K562 (cell line): ENCODE measurements at regions not wholly inside any gene's neighbourhood (a gene's known extent, or its start where the extent isn't known, plus 50 kb on each side); places are given as distances from the start of the nearest gene placed in this dataset.

ENCODE experiments used
- ATAC-seq: fragments of 200-7000 bp; cut with Tn5 transposase; 3 replicates; pipeline ENCODE4 v1.9.1; 2020; ENCODE audit warnings: moderate library complexity
- BruUV-seq: library from RNA; stranded (reverse); fragments of 400-500 nt; replicated peaks from 2 replicates; lab custom pipeline; 2021; lab: Mats Ljungman, UMichigan
- CTCF ChIA-PET: fragments of 300-600 bp; formaldehyde crosslinking; extraction: SDS; loops from one replicate; lab custom pipeline; 2021; ENCODE audit warnings: low intra/inter-chr PET ratio; lab: Yijun Ruan, JAX
- POLR2A ChIA-PET: fragments of 300-600, 350-650 bp; sonication (Branson Sonifier 250); formaldehyde crosslinking; extraction: SDS; loops from one replicate; lab custom pipeline; 2021; ENCODE audit warnings: antibody characterized with exemption, inconsistent platforms; lab: Yijun Ruan, JAX
- DNase-seq, 4 experiments: peaks; one replicate each; pipeline versions ENCODE4 v3.0.0 to v3.0.0-alpha.2; 2011 to 2018; ENCODE audit warnings: low spot score in 3 of 4, mixed read lengths in 3 of 4; ENCODE audit errors: extremely low read depth in 1 of 4
- FAIRE-seq: peaks from 2 replicates; lab custom pipeline; 2011; peaks lifted over from hg19 to GRCh38; lab: Jason Lieb, UNC
- H2AFZ ChIP-seq: 2 replicates; pipeline ENCODE4 v1.6.0; 2011; ENCODE audit warnings: low read depth, low read length, control low read depth, inconsistent platforms
- H3K27ac ChIP-seq: fragments of 200-600 bp; 3 replicates; pipeline ENCODE4 v1.8.0; 2011; ENCODE audit warnings: low read depth, mild to moderate bottlenecking, control low read depth, inconsistent platforms, low read length, moderate library complexity, mixed read lengths; ENCODE audit errors: extremely low read depth
- H3K27me3 ChIP-seq, 2 experiments: fragments of 300-600 bp in 1 of 2; 2 replicates in 1 of 2; 3 replicates in 1 of 2; pipeline versions ENCODE4 v1.6.0 to v1.8.0; 2011; ENCODE audit warnings: inconsistent platforms in 2 of 2, low read length in 2 of 2, mild to moderate bottlenecking in 1 of 2, mixed read lengths in 1 of 2, moderate library complexity in 1 of 2; ENCODE audit not compliant: control insufficient read depth in 2 of 2, insufficient read depth in 2 of 2
- H3K36me3 ChIP-seq: fragments of 300-600 bp; 3 replicates; pipeline ENCODE4 v1.8.0; 2011; ENCODE audit warnings: mild to moderate bottlenecking, low read length, inconsistent platforms; ENCODE audit not compliant: control insufficient read depth, insufficient read depth
- H3K4me1 ChIP-seq, 2 experiments: fragments of 200-600 bp in 1 of 2; replicated peaks in 1 of 2; 2 replicates in 1 of 2; 3 replicates in 1 of 2; pipeline versions ENCODE4 v1.5.1 to v1.8.0; 2011; ENCODE audit warnings: inconsistent platforms in 2 of 2, low read length in 2 of 2, mild to moderate bottlenecking in 1 of 2, mixed read lengths in 1 of 2, moderate library complexity in 1 of 2; ENCODE audit not compliant: control insufficient read depth in 2 of 2, insufficient read depth in 2 of 2
- H3K4me2 ChIP-seq: 2 replicates; pipeline ENCODE4 v1.6.1; 2011; ENCODE audit warnings: low read length, control low read depth, inconsistent platforms, mixed read lengths; ENCODE audit not compliant: insufficient read depth
- H3K4me3 ChIP-seq: fragments of 200-600 bp; sonication (generic), shearing (Covaris generic); 2 replicates; pipeline ENCODE4 v1.5.1; 2016; ENCODE audit warnings: control low read depth, inconsistent platforms
- H3K79me2 ChIP-seq: fragments of 200-600 bp; 3 replicates; pipeline ENCODE4 v1.8.0; 2011; ENCODE audit warnings: low read length, inconsistent platforms; ENCODE audit not compliant: control insufficient read depth, insufficient read depth
- H3K9ac ChIP-seq, 2 experiments: 2 replicates each; pipeline versions ENCODE4 v1.6.0 to v1.6.1; 2011; ENCODE audit warnings: low read depth in 2 of 2, low read length in 2 of 2, control low read depth in 1 of 2, inconsistent platforms in 1 of 2, mild to moderate bottlenecking in 1 of 2, mixed read lengths in 1 of 2; ENCODE audit not compliant: insufficient read depth in 1 of 2
- H3K9me1 ChIP-seq: one replicate; pipeline ENCODE4 v1.6.0; 2011; ENCODE audit warnings: inconsistent platforms, mild to moderate bottlenecking, low read length, moderate library complexity; ENCODE audit not compliant: control insufficient read depth, insufficient read depth
- H3K9me3 ChIP-seq: replicated peaks from 2 replicates; pipeline ENCODE4 v1.5.1; 2011; ENCODE audit warnings: low read depth, low read length, inconsistent platforms; ENCODE audit not compliant: control insufficient read depth, insufficient read depth
- H4K20me1 ChIP-seq: replicated peaks from 2 replicates; pipeline ENCODE4 v1.6.1; 2011; ENCODE audit warnings: low read length, inconsistent platforms, mixed read lengths; ENCODE audit not compliant: control insufficient read depth, insufficient read depth
- E2F5 ChIP-seq: sonication (generic); formaldehyde crosslinking; IDR thresholded peaks from 2 replicates; pipeline ENCODE4 v1.8.0; 2022; ENCODE audit warnings: mild to moderate bottlenecking, missing genetic modification reagents
- E2F6 ChIP-seq, 2 experiments: IDR thresholded peaks; 2 replicates each; pipeline ENCODE4 v1.6.1; 2011; ENCODE audit warnings: borderline replicate concordance in 1 of 2, control low read depth in 1 of 2, low read depth in 1 of 2, low read length in 1 of 2, mild to moderate bottlenecking in 1 of 2, mixed read lengths in 1 of 2, moderate library complexity in 1 of 2; ENCODE audit not compliant: insufficient read depth in 1 of 2, insufficient read length in 1 of 2, poor library complexity in 1 of 2, severe bottlenecking in 1 of 2; ENCODE audit errors: extremely low read depth in 1 of 2
- FOXM1 ChIP-seq, 2 experiments: fragments of 450-650 bp in 1 of 2; sonication (generic) in 1 of 2; formaldehyde crosslinking in 1 of 2; IDR thresholded peaks; 2 replicates each; pipeline versions ENCODE4 v1.6.1 to v1.9.0; 2017 to 2022; ENCODE audit warnings: low read depth in 2 of 2, mild to moderate bottlenecking in 2 of 2, missing genetic modification reagents in 1 of 2, moderate library complexity in 1 of 2
- HDAC6 ChIP-seq: IDR thresholded peaks from 2 replicates; pipeline ENCODE4 v1.6.1; 2012; ENCODE audit warnings: low read depth, mild to moderate bottlenecking, control low read depth, inconsistent platforms, low read length, moderate library complexity
- HSF4 ChIP-seq: fragments of 250-450 bp; sonication (Bioruptor Pico); IDR thresholded peaks from 2 replicates; pipeline ENCODE4 v2.1.2; 2022; ENCODE audit warnings: mild to moderate bottlenecking, moderate library complexity, borderline replicate concordance
- KLF16 ChIP-seq: IDR thresholded peaks from 2 replicates; pipeline ENCODE4 v1.6.1; 2016; ENCODE audit warnings: antibody characterized with exemption
- NFYB ChIP-seq: IDR thresholded peaks from 2 replicates; pipeline ENCODE4 v1.6.1; 2011; ENCODE audit warnings: mild to moderate bottlenecking, moderate library complexity; ENCODE audit not compliant: insufficient read length; ENCODE audit errors: extremely low read depth
- RAD51 ChIP-seq: fragments of 450-650 bp; IDR thresholded peaks from 2 replicates; pipeline ENCODE4 v1.7.1; 2016; ENCODE audit warnings: low read depth, mild to moderate bottlenecking, borderline replicate concordance
- SAFB2 ChIP-seq: fragments of 200-400 bp; formaldehyde crosslinking; IDR thresholded peaks from 2 replicates; pipeline ENCODE4 v1.6.1; 2018; ENCODE audit warnings: borderline replicate concordance, low read length, low read depth, moderate library complexity; ENCODE audit not compliant: severe bottlenecking
- SRSF1 ChIP-seq: fragments of 200-400 bp; formaldehyde crosslinking; IDR thresholded peaks from 2 replicates; pipeline ENCODE4 v1.6.1; 2017; ENCODE audit warnings: mild to moderate bottlenecking, low read depth, low read length, moderate library complexity
- TOE1 ChIP-seq, 2 experiments: fragments of 450-650 bp in 1 of 2; sonication (generic) in 1 of 2; formaldehyde crosslinking in 1 of 2; IDR thresholded peaks; 2 replicates each; pipeline versions ENCODE4 v1.7.1 to v1.8.0; 2016 to 2022; ENCODE audit warnings: borderline replicate concordance in 2 of 2, mild to moderate bottlenecking in 2 of 2, antibody characterized with exemption in 1 of 2, inconsistent platforms in 1 of 2, low read depth in 1 of 2, missing genetic modification reagents in 1 of 2, moderate library complexity in 1 of 2
- ZBTB8A ChIP-seq: fragments of 450-650 bp; IDR thresholded peaks from 2 replicates; pipeline ENCODE4 v1.6.1; 2018; ENCODE audit warnings: mild to moderate bottlenecking, moderate library complexity; ENCODE audit not compliant: partially characterized antibody
- ZBTB9 ChIP-seq: fragments of 450-650 bp; formaldehyde crosslinking; IDR thresholded peaks from 2 replicates; pipeline ENCODE4 v1.4.0; 2020; ENCODE audit warnings: mild to moderate bottlenecking, moderate library complexity
- ZNF354B ChIP-seq: fragments of 250-450 bp; sonication (Bioruptor Pico); IDR thresholded peaks from 2 replicates; pipeline ENCODE4 v1.4.0; 2020
- ZNF740 ChIP-seq, 3 experiments: fragments of 200-800 bp in 1 of 3; sonication (Bioruptor generic) in 1 of 3; sonication (generic) in 1 of 3; formaldehyde crosslinking in 1 of 3; IDR thresholded peaks; 2 replicates each; pipeline versions ENCODE4 v1.6.1 to v1.8.0; 2016 to 2022; ENCODE audit warnings: mild to moderate bottlenecking in 2 of 3, missing compliant biosample characterization in 2 of 3, missing genetic modification characterization in 2 of 3, missing genetic modification reagents in 1 of 3
- WGBS: fragments of 100-300 bp; shearing (Covaris generic); methylation state at CpG from one replicate; pipeline ENCODE4 v1.1.6; 2016; ENCODE audit warnings: low coverage, mixed read lengths; ENCODE audit not compliant: insufficient coverage; ENCODE audit errors: missing lambda C conversion rate; 5-methylcytosine and 5-hydroxymethylcytosine counted together
- in situ Hi-C: fragments of 300-500 bp; cut with MboI; formaldehyde crosslinking; loops from 4 replicates; pipeline ENCODE4 v1.15.0; 2018; ENCODE audit warnings: inconsistent platforms, mixed read lengths
- intact Hi-C: fragments of 100-400 bp; cut with micrococcal nuclease; formaldehyde crosslinking; loops from 2 replicates; pipeline ENCODE4 v1.14.2; 2022

GRCh38 chr6:8322659-8323058, 112.7 kb downstream of the SLC35B3 start:
- no peak overlapping the region for H3K9ac ChIP-seq
- H3K79me2 ChIP-seq = no peaks in the 10 kb centered on the region
- H3K4me3 ChIP-seq = no peak overlapping the region
- no peaks in the 10 kb centered on the region for H4K20me1 ChIP-seq
- no peak overlapping the region for H3K4me2 ChIP-seq
- no peak overlapping the region for H2AFZ ChIP-seq
- ATAC-seq (no peak), DNase-seq (no peak), FAIRE-seq (no peak)
- no peaks in the 10 kb centered on the region for H3K9me3 ChIP-seq
- POLR2A ChIA-PET = no interaction called here
- WGBS = 0% methylated on average over 6 of the region's 6 CpGs
- in situ Hi-C loops (no loop called here), intact Hi-C loops (no loop called here)
- H3K27ac ChIP-seq = no peak overlapping the region
- CTCF ChIA-PET = no interaction called here
- no peaks in the 10 kb centered on the region; a peak in 1 of 5 replicates for H3K27me3 ChIP-seq
- no peaks in the 10 kb centered on the region for H3K36me3 ChIP-seq
- no peaks in the 10 kb centered on the region for H3K9me1 ChIP-seq
- no peaks in the 10 kb centered on the region for H3K4me1 ChIP-seq
- BruUV-seq = no TSS peak
- TF ChIP-seq TOE1 (IDR thresholded peaks at IDR 0.05; ENCODE audit: borderline replicate concordance) = no peak
- no peak for TF ChIP-seq TOE1 (CRISPR knock-in tag; IDR thresholded peaks at IDR 0.05; ENCODE audit: borderline replicate concordance, low read depth)
- no peak for TF ChIP-seq RAD51
- TF ChIP-seq ZNF354B = no peak
- TF ChIP-seq SRSF1 = no peak
- no peak for TF ChIP-seq SAFB2
- no peak for TF ChIP-seq HDAC6
- TF ChIP-seq ZBTB8A = no peak
- TF ChIP-seq ZBTB9 (CRISPR knock-in tag) = no peak
- no peak for TF ChIP-seq NFYB
- no peak for TF ChIP-seq KLF16
- no peak for TF ChIP-seq E2F6 (IDR thresholded peaks at IDR 0.05; ENCODE audit: borderline replicate concordance in 1 of 2, extremely low read depth in 1 of 2, insufficient read depth in 1 of 2, insufficient read length in 1 of 2, low read depth in 1 of 2, low read length in 1 of 2, poor library complexity in 1 of 2, severe bottlenecking in 1 of 2)
- TF ChIP-seq E2F5 (CRISPR knock-in tag) = no peak
- no peak for TF ChIP-seq HSF4 (CRISPR knock-in tag)
- TF ChIP-seq FOXM1 (IDR thresholded peaks at IDR 0.05; ENCODE audit: low read depth) = no peak
- TF ChIP-seq FOXM1 (CRISPR knock-in tag; IDR thresholded peaks at IDR 0.05; ENCODE audit: low read depth) = no peak
- TF ChIP-seq ZNF740 (CRISPR knock-in tag; IDR thresholded peaks at IDR 0.05) = no peak
- TF ChIP-seq ZNF740 (tag; IDR thresholded peaks at IDR 0.05) = no peak
